NCI-H748 (cell line): ENCODE measurements at regions not wholly inside any gene's neighbourhood (a gene's known extent, or its start where the extent isn't known, plus 50 kb on each side); places are given as distances from the start of the nearest gene placed in this dataset.

ENCODE experiments used
- DNase-seq: peaks from one replicate; lab custom pipeline; 2025; ENCODE audit not compliant: unreplicated experiment; lab: John Stamatoyannopoulos, UW

DNA sequence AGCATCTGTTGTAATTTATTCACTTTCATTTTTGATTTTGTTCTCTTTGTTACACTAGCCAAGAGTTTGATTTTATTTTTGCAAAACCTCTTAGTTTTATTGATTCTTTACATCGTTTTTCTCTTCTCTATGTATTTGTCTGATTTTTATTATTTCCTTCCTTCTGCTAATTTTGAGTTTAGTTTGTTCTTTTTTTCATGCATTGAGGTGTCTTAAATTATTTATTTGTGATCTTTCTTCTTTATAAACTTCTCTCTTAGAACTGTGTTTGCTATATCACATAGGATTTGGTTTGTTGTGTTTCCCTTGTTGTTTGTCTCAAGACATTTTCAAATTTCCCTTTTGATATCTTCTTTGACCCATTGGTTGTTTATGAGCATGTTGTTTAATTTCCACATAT is 51.7 kb upstream of the NFKBIA start:
- DNase-seq: no peak

DNA sequence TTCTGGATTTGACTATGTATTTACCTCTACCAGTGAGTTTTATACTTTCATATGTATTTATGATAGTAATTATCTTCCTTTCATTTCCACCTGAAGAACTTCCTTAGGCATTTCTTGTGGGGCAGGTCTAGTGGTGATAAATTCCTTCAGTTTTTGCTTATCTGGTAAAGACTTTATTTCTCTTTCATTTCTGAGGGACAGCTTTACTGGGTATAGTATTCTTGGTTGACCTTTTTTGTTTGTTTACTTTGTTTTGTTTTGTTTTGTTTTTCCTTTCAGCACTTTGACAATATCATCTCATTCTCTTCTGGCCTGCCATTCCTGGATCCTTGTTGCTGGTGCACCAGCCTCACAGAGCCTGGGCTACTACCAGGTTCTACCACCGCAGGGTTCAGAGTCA is 53.9 kb upstream of the NFKBIA start:
- DNase-seq: no peak

DNA sequence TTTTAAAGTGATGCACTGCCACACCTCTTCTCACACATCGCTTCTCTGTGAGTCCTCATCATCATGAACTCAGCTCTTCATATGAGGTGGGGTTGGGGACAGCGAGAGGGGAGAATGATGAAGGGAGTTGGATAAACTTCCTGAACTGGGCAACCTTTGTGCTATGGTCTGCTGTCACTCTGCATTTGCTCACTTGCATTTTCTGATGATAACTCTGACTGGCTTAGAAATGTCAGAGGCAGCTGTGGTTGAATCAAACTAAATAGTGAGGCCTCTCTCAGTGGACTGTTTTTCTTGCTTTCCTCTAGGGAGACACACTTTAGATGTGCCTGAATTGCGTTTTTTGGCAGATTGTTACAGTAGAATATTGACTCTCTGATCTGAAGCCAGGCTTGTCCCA is 55.2 kb upstream of the NFKBIA start:
- DNase-seq: no peak

DNA sequence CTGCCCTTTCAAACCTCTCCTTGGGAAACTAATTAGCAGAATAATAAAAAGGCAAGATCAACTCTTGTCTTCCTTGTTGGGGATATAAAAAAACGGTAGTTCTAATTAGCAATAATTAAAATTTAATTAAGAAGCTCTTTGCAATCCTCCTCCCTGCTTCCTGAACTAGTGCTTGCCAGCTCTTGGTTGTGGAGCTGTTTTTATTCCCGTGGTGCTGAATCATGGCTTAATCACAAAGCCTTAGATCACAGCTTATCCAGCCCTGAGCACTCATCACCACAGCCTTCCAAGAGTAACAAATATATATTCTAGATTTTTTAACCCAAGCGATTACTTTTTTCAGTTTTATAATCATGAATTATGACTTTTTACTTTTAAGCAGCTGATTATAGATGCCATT is 63.2 kb upstream of the INSM2 start:
- DNase-seq: peak; percentile 22

DNA sequence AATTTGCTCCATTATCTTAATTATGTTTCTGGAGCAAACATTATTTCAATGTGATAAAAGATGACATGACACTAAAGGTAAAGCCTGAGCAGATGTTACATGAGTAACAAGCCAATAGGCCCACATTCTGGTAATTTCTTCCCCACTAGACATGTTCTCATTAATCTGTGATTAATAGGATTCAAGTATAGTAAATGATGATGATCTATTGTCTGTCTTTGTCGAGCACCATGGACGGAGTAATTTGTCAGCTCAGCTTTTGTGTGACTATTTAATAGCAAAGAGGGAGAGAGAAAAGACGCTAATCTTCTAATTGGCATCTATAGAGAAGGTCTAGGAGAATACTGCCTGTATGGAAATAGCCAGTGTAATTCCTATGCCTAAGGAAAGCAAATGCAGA is 62.2 kb upstream of the INSM2 start:
- peak; percentile 78 for DNase-seq

DNA sequence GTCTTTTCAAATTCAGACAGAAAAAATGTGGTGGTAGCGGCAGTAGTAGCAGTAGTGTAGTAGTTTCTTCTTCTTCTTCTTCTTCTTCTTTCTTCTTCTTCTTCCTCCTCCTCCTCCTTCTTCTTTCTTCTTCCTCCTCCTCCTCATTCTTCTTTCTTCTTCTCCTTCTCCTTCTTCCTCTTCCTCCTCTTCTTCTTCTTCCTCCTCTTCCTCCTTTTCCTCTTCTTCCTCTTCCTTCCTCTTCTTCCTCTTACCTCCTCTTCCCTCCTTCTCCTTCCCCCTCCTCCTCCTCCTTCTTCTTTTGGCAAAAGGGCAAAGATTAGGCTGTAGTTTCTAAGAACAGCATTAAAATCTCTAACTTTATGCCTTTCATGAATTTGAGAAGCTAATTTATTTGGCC is 59.6 kb upstream of the INSM2 start:
- no peak for DNase-seq

DNA sequence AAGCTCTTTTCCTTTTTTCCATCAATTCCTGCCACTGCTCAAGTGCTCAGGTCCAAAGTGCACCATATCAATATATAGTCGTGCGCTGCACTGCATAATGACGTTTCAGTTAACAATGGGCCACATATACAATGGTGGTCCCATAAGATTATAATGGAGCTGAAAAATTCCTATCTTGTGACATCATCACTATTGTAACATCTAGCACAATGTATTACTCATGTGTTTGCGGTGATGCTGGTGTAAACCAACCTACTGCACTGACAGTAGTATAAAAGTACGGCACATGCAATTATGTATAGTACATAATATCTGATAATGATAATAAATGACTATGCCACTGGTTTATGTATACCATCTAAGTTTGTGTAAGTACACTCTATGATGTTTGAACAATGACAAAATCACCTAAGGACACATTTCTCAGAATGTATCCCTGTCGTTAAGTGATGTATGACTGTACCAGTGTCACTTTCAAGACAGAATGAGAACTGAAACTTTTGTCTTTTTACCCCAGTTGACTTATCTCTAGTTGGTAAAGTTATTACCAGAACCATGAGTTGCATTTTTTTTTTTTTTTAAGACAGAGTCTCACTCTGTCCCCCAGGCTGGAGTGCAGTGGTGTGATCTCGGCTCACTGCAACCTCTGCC is 53.7 kb upstream of the INSM2 start:
- DNase-seq: no peak

DNA sequence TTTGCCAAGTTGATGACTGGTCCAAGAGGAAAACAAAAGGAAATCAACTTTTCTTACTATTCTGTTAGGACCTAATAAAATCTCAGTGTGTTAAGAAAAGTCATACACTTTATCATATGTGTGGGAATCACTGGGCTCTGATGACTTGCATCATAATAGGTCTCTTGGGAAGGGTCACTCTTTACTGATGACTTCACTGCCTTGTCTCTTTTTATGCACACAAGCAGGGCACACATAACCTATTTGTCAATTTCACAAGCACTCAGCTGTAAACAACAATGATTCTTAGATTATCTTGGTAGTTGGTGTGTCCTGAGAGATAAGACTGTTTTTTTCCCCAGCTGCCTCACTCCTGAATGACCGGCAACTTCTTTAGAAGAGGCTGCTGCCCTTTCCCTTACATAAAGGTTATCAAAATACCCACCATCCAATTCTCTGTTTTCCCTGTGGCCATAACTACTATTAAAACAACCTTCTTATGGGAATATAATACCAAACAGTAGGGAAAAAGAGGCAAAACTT is 50.9 kb upstream of the INSM2 start:
- no peak for DNase-seq
